GM21515 (cell line): ENCODE measurements at regions not wholly inside any gene's neighbourhood (a gene's known extent, or its start where the extent isn't known, plus 50 kb on each side); places are given as distances from the start of the nearest gene placed in this dataset.
"Not testable (repeated sequence)": the region's sequence is repeated elsewhere in the genome, so short reads cannot be mapped to it uniquely, and the experiment has no call there.

Source experiments
- ATAC-seq: cut with Tn5 transposase; IDR thresholded peaks from one replicate; pipeline ENCODE4 v1.9.1; 2021; ENCODE audit not compliant: unreplicated experiment

DNA sequence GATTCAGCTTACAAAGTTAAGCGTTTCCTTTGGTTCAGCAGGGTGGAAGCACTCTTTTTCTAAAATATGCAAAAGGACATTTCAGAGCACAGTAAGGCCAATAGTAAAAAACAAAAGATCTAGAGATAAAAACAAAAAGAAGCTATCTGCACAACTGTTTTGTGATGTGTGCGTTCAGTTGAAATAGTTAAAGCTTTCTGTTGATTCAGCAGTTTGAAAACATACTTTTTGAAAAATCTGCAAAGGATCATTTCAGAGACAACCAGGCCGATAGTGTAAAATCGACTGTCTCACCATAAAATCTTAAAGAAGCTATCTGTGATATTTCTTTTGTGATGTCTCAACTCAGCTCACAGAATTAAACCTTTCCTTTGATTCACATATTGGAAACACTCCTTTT, 300.0 kb upstream of the ALG10B start:
- no peak for ATAC-seq

GRCh38 chr12:38025916-38026315, 290.7 kb upstream of the ALG10B start:
- no peak for ATAC-seq

DNA sequence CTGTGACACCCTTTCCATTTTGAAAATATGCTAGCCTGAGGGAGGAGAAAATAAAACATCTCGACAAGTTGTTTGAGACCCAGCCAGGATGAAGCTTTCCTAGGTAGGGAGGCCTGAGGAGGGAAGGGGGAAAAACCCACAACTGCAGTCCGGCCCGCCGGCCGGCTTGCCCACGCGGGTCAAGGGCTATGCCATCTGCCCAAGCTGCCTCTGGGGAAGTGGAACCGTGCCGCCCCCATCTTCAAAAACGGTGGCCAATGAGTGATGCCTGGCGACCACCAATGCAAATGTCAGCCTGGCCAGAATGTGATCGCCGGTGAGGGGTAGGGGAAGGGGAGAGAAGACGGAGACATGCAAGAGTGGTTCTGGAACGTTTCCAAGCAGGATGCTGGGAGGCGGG, 263.5 kb upstream of the ALG10B start:
- ATAC-seq, result no peak

- no peak for ATAC-seq
Observed at GRCh38 chr12:38053655-38054464, 262.7 kb upstream of the ALG10B start.

- ATAC-seq, result no peak
Observed at GRCh38 chr12:38056701-38057689, 259.6 kb upstream of the ALG10B start.

- no peak for ATAC-seq
Observed at GRCh38 chr12:38099686-38100085, 216.9 kb upstream of the ALG10B start.

DNA sequence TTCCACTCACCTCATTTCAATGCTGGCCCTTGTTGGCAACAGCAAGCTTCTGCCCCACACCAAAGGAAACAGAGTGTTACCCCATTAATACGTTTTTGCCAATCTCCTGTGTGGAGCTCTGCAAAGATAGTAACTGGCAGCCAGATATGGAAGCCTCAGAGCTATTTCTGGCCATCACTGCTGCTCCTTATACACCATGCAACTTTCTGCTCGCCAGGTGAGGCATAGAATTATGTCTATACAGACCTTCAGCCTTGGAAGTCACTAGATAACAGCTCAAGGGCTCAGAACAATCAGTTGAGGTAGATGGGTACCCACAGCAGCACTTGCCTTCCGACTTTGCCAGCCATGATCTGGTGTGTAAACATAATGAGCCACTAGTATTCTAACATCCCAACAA, 214.8 kb upstream of the ALG10B start:
- no peak for ATAC-seq

DNA sequence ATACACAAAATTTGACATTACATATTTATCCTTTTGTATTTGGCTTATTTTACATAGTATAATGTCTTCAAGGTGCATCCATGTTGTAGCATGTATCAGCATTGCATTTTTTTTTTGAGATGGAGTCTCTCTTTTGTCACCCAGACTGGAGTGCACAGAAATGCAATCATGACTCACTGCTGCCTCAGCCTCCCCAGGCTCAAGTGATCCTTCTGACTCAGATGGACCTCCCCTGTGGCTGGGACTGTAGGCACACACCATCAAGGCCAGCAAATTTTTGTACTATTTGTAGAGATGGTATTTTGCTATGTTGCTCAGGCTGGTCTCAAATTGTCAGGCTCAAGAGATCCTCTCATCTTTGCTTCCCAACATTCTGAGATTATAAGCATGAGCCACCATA, 214.4 kb upstream of the ALG10B start:
- no peak for ATAC-seq

- ATAC-seq, result no peak
Observed at GRCh38 chr12:38110026-38110699, 206.4 kb upstream of the ALG10B start.

- no peak for ATAC-seq
Observed at GRCh38 chr12:38113991-38114390, 202.6 kb upstream of the ALG10B start.

DNA sequence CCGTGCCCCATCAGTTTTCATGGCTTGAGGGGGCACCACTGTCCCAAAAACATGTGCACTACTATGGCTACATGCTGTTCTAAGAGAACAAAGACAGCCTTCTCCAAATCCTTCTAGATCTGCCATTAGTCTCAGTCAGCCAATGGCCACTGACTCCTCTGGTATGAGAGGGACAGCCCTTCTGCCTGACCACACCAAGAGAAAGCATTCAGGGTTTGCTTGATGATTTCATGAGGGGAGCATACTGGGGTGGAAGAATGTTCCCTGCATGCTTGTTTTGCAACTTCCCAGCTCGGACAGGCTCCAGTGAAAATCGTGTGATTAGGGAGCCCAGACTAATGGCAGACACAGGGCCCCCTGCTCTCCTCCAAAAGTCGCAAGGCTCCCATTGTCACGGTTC, 199.6 kb upstream of the ALG10B start:
- no peak for ATAC-seq

GRCh38 chr12:38118632-38119031, 197.9 kb upstream of the ALG10B start:
- ATAC-seq, result no peak

- ATAC-seq, result no peak
Observed at GRCh38 chr12:38120438-38120837, 196.1 kb upstream of the ALG10B start.

DNA sequence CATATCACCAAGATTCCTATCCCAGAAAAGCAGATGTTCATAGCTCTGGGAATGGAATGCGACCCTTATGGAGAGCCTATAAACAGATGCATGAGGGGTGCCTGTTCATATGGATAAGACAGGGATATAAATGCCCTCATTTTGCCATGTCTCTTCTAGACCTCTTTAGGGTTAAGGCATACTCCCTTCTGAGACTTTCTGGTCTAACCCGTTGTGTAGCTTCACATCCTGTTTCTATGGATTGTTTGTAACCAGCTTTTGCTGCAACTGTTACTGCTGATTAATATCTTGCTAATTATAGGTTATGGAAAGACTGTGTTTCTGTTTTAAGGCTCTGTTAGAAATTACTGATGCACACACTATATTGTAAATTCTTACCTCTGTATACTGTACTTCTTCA, 193.5 kb upstream of the ALG10B start:
- ATAC-seq, result not testable (repeated sequence)

DNA sequence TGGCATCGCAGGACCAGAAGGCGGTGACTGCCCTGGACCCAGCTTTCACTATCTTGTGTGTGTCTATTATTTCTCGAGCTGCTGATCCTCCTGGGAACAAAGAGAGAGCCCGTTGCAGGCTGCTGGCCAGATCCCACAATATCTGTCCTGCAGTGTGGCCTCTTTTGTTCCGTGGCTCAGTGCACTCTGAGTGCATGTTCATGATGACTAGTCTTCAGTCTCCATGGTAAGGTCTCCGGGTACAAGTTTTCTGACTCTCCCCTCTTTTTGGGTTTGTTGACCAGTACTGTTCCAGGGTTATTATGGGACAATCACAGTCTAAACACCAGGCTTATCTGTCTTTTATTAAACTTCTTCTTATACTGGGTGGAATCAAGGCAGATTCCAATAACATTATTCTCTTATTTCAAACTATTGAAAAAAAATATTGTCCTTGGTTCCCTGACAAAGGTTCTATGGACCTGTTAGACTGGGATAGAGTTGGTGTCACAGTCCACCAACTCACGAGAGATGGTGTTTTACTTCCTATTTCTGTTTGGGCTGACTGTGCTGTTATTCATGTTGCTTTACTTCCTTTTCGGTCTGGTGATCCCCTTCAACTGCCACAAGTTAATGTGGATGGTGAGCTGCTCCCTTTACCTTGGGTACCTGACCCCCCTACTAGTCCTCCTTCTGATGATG, 192.9 kb upstream of the ALG10B start:
- ATAC-seq, result no peak

- no peak for ATAC-seq
Observed at GRCh38 chr12:38124247-38125012, 192.1 kb upstream of the ALG10B start.

DNA sequence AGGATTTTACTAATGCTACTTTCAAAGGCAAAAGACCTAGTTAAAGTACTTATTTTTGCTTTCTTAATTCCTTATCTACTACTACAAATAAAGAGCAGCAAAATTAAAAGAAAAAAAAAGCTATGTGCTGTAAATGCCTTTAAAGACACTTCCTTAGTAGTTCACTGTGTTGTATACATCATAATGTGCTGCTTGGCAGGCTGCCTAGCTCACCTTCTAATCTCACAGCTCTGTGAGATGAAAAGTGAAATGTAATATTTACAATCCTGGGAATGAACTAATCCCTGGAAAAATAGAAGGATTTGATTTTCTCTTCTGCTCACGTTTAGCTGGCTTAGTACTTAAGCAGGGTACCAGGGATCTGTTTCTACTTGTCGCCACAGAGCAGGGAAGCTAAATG, 184.4 kb upstream of the ALG10B start:
- ATAC-seq, result no peak

- no peak for ATAC-seq
Observed at GRCh38 chr12:38137287-38137686, 179.3 kb upstream of the ALG10B start.

GRCh38 chr12:38137716-38138115, 178.9 kb upstream of the ALG10B start:
- no peak for ATAC-seq
